NOMO-1 treated with dmso at 0.1 percent for 144 hours (cell line): ENCODE measurements at regions not wholly inside any gene's neighbourhood (a gene's known extent, or its start where the extent isn't known, plus 50 kb on each side); places are given as distances from the start of the nearest gene placed in this dataset.
"Not testable (repeated sequence)": the region's sequence is repeated elsewhere in the genome, so short reads cannot be mapped to it uniquely, and the experiment has no call there.

Experiments used
- DNase-seq: peaks from one replicate; lab custom pipeline; 2025; ENCODE audit not compliant: unreplicated experiment; lab: John Stamatoyannopoulos, UW

- DNase-seq: no peak
These were observed 90.2 kb downstream of the ZNF467 start for GRCh38 chr7:149683181-149683580.

DNA sequence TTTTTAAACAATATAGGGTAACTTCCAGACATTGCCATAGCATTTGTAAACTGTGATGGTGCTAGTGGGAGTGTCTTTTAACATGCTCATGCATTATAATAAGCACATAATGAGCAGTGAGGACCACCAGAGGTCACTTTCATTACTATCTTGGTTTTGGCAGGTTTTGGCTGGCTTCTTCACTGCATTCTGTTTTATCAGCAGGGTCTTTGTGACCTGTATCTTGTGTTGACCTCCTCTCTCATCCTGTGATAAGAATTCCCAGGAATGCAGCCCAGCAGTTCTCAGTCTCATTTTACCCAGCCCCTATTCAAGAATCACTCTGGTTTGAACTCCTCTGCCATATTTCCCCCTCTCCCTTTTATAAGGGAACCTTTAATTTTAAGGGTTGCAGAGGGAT lies 91.3 kb downstream of the ZNF467 start:
- no peak for DNase-seq

GRCh38 chr7:149681274-149681673 lies 92.1 kb downstream of the ZNF467 start:
- no peak for DNase-seq

GRCh38 chr7:149680331-149681025 lies 92.9 kb downstream of the ZNF467 start:
- no peak for DNase-seq

DNA sequence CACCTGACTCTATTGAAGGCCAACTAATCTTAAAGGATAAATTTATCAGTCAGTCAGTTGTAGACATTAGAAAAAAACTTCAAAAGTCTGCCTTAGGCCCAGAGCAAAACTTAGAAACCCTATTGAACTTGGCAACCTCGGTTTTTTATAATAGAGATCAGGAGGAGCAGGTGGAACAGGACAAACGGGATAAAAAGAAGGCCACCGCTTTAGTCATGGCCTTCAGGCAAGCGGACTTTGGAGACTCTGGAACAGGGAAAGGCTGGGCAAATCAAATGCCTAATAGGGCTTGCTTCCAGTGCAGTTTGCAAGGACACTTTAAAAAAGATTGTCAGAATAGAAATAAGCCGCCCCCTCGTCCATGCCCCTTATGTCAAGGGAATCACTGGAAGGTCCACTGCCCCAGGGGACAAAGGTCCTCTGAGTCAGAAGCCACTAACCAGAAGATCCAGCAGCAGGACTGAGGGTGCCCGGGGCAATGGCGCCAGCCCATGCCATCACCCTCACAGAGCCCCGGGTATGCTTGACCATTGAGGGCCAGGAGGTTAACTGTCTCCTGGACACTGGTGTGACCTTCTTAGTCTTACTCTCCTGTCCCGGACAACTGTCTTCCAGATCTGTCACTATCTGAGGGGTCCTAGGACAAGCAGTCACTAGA lies 98.5 kb downstream of the ZNF467 start:
- not testable (repeated sequence) for DNase-seq

GRCh38 chr7:149673006-149673405 lies 100.4 kb downstream of the ZNF467 start:
- DNase-seq: no peak

DNA sequence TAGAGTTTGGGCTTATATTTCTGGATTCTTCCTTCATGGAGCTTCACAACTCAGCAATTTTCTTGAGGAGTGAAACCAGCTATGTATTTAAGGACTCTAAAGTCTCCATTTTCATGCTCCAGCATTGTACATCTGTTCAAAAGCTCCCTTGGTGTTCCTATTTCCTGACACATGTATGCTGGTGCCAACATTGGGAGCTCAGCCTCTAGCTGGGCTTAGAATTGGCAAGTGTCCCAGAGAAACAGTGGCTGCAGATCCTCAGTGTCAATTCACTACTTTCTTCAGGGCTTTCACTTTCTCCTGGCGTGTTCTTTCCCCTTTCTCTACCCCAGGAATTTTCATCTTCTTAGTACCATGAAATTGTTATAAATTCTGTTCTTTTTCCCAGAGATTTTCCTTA lies 103.1 kb downstream of the ZNF467 start:
- no peak for DNase-seq

GRCh38 chr7:149669121-149669818 lies 104.1 kb downstream of the ZNF467 start:
- DNase-seq: no peak

DNA sequence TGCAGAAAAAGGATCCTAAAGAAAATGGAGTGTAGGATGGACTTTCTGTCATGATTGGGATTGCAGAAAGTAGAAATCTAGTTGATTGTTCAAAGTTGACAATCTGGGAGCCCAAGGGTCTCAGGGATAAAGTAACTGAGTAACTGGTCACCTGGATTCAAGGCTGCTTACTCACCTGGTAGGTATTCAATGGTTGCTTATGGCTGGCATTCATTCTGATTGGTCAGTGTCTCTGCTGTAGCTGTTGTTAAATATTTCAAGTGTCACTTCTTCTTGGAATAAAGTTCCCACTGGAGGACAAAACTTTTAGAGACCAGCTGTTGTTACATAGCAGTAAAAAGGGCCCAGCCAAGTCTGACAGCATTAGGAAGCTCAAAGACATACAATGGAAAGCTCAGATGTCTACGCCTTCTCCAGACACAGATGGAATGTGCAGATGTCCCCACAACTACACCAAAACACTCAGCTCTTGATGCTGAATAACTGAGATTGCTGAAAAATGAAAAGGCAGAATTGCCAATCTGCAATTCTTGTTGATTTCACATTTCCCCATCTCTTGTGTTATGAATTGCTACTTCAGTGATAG lies 106.9 kb downstream of the ZNF467 start:
- DNase-seq: no peak

DNA sequence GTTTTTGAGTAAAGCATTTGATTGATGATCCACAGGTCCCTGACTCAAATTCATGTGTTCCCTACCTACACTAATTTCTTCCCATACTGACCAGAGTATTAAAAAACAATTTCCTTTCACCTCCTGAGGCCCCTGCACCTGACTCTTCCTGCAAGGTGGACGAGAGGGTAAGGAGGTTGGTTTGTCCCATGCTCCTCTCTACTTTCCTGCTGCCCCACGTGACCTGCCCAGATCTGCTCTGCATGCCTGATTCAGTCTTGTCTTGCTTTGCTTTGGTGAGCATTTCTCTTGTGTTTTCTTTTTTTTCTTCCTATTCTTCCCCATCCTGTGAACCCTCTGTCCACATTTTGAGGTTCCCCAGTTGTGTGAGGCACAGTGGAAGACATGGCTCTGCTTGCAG lies 107.8 kb downstream of the ZNF467 start:
- not testable (repeated sequence) for DNase-seq

DNA sequence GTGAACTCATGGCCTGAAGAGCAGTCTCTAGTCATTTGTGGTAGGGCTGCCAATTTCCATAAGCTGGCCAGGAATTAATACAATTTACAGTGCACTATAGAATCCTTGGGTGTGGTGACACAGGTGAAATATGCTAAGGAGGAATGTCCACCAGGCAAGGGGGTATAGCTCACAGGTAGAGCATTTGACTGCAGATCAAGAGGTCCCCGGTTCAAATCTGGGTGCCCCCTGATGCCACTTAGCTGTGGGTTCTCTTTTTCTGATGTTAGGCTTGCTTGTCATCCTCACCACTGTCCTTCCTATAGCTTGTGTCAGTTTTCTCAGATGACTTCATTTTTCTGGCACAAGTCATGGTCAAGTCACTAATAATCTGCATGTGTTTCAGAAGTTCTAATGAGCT lies 108.7 kb downstream of the ZNF467 start:
- no peak for DNase-seq

GRCh38 chr7:149664176-149664575 lies 109.2 kb downstream of the ZNF467 start:
- no peak for DNase-seq

- peak; percentile 24 for DNase-seq
These were observed 110.7 kb downstream of the ZNF467 start for GRCh38 chr7:149662591-149663095.

- DNase-seq: no peak
These were observed 117.6 kb downstream of the ZNF467 start for GRCh38 chr7:149655784-149656183.

- DNase-seq: no peak
These were observed 118.8 kb downstream of the ZNF467 start for GRCh38 chr7:149654588-149654987.

DNA sequence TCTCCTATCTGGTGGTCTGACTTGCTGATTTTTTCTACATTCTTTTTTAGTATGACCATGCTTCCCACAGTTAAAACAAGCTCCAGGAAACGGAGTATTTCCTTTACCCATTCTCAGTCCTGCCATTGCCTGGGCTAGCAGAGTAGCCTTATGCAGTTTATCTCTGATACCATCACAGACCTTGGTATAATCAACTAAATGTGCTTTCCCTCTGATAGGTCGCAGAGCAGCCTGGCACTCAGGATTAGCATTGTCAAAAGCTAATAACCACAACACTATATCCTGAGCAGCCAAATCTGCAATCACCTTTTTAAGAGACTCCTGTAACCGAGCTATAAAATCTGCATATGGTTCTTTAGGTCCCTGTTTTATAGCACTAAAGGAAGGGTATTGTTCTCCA lies 123.2 kb downstream of the ZNF467 start:
- not testable (repeated sequence) for DNase-seq

DNA sequence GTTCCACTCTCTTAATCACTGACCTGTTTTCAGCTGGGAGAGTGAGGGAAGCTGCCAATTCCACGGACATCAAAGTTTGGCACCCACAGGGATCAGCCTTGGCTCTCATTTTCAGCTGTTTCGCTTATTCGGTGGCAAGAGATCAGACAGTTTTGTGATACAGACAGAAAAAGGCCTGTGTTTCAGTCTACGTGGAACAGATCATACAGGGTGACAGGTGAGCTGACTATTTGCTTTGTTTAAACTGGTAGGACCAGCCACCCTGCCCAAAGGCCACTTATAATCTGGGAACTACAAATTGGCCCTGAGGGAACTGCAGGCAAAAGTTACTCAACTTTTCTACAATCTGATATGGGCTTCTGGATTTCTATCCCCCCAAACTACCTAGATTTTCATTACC lies 128.6 kb downstream of the ZNF467 start:
- no peak for DNase-seq

- no peak for DNase-seq
These were observed 130.8 kb downstream of the ZNF467 start for GRCh38 chr7:149642589-149642988.

- DNase-seq: no peak
These were observed 134.6 kb downstream of the ZNF467 start for GRCh38 chr7:149638566-149639320.

- DNase-seq: no peak
These were observed 135.3 kb downstream of the ZNF467 start for GRCh38 chr7:149637911-149638565.
